ENCODE measurements at regions not wholly inside any gene's neighbourhood (a gene's known extent, or its start where the extent isn't known, plus 50 kb on each side); places are given as distances from the start of the nearest gene placed in this dataset.

- TF ChIP-seq CTCF (optimal IDR thresholded peaks at IDR 0.05 in 1 of 3, IDR thresholded peaks at IDR 0.05 in 1 of 3, conservative IDR thresholded peaks at IDR 0.05 in 1 of 3; ENCODE audit: extremely low read depth in 1 of 3, insufficient read depth in 2 of 3, low read length in 3 of 3) (no peak), EZH2 (IDR thresholded peaks at IDR 0.05; ENCODE audit: low read length) (no peak)
Measured at GRCh38 chr21:28867401-28867800, 125.3 kb downstream of the LTN1 start.
